Endothelial cell (in vitro differentiated cells): ENCODE measurements at regions not wholly inside any gene's neighbourhood (a gene's known extent, or its start where the extent isn't known, plus 50 kb on each side); places are given as distances from the start of the nearest gene placed in this dataset.

Experiments used
- DNase-seq: peaks from one replicate; pipeline ENCODE4 v3.0.0; 2021; ENCODE audit warnings: low spot score
- H3K27ac Mint-ChIP-seq: one replicate; pipeline ENCODE4 v1.8.0; 2021; ENCODE audit warnings: mixed read lengths, inconsistent platforms; ENCODE audit not compliant: unreplicated experiment
- H3K27me3 Mint-ChIP-seq: one replicate; pipeline ENCODE4 v1.8.0; 2021; ENCODE audit warnings: mild to moderate bottlenecking, moderate library complexity, mixed read lengths, inconsistent platforms; ENCODE audit not compliant: unreplicated experiment
- H3K36me3 Mint-ChIP-seq: one replicate; pipeline ENCODE4 v1.8.0; 2021; ENCODE audit warnings: mild to moderate bottlenecking, low read depth, mixed read lengths, inconsistent platforms; ENCODE audit not compliant: unreplicated experiment
- H3K4me1 Mint-ChIP-seq: one replicate; pipeline ENCODE4 v1.8.0; 2021; ENCODE audit warnings: mild to moderate bottlenecking, mixed read lengths, inconsistent platforms; ENCODE audit not compliant: unreplicated experiment
- H3K4me3 Mint-ChIP-seq: one replicate; pipeline ENCODE4 v1.8.0; 2021; ENCODE audit warnings: mild to moderate bottlenecking, mixed read lengths, inconsistent platforms; ENCODE audit not compliant: unreplicated experiment
- H3K9me3 Mint-ChIP-seq: one replicate; pipeline ENCODE4 v1.8.0; 2021; ENCODE audit warnings: mixed read lengths, inconsistent platforms; ENCODE audit not compliant: unreplicated experiment
- TF ChIP-seq, protein P1 (sequence below): fragments of 200-600 bp; sonication (generic); IDR thresholded peaks from one replicate; pipeline ENCODE4 v1.5.0; 2021; ENCODE audit warnings: antibody characterized with exemption; ENCODE audit not compliant: unreplicated experiment

- Mint-ChIP-seq H3K27ac (no peak overlapping the region), H3K4me1 (no peaks in the 10 kb centered on the region), H3K27me3 (peaks cover 29% of the 10 kb centered on the region), H3K4me3 (no peak overlapping the region), H3K9me3 (peaks cover 36% of the 10 kb centered on the region), H3K36me3 (peaks cover 35% of the 10 kb centered on the region)
- no peak for DNase-seq
- TF ChIP-seq, protein P1, sequence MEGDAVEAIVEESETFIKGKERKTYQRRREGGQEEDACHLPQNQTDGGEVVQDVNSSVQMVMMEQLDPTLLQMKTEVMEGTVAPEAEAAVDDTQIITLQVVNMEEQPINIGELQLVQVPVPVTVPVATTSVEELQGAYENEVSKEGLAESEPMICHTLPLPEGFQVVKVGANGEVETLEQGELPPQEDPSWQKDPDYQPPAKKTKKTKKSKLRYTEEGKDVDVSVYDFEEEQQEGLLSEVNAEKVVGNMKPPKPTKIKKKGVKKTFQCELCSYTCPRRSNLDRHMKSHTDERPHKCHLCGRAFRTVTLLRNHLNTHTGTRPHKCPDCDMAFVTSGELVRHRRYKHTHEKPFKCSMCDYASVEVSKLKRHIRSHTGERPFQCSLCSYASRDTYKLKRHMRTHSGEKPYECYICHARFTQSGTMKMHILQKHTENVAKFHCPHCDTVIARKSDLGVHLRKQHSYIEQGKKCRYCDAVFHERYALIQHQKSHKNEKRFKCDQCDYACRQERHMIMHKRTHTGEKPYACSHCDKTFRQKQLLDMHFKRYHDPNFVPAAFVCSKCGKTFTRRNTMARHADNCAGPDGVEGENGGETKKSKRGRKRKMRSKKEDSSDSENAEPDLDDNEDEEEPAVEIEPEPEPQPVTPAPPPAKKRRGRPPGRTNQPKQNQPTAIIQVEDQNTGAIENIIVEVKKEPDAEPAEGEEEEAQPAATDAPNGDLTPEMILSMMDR = no peak
These were observed 521.9 kb downstream of the TBC1D22A start for GRCh38 chr22:47284360-47284759.

DNA sequence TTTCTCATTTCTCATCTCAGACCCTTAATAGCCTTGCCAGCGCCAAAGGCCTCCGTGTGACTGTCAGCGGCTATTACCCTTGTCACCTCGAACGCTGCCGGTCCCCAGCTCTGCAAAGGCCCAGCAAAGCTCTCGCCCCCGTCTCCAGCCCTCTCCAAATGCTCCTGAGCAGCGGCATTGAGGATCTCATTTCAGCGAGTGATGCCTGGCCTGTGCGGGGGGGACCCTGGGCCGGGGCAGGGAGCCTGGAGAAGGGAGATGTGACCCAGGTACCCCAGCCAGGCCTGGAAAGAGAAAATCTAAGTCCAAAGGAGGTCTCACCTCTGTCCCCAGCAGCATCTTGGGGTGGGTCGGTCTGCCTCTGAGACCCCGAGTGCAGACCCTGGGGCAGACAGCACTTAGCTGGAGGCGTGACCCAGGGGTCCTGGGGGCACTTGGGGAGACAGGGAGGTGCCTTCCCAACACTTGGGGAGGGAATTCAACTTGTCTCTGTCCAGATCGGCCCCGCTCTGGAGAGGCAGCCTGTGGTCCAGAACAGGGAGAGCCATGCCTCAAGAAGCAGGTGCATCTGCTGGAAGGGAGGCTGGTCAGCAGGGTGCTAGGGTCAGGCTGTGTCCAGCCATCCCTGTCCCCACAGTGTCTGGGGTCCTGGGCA, 521.3 kb downstream of the TBC1D22A start:
- H3K4me1 Mint-ChIP-seq = no peaks in the 10 kb centered on the region
- H3K9me3 Mint-ChIP-seq = peaks cover 37% of the 10 kb centered on the region

GRCh38 chr22:47282851-47283250, 520.4 kb downstream of the TBC1D22A start:
- H3K9me3 Mint-ChIP-seq = peaks cover 39% of the 10 kb centered on the region

More for the DNA sequence above, 521.3 kb downstream of the TBC1D22A start:
- TF ChIP-seq, protein P1 = no peak
- H3K27me3 Mint-ChIP-seq = peaks cover 29% of the 10 kb centered on the region
- DNase-seq = no peak
- no peak overlapping the region for H3K4me3 Mint-ChIP-seq
- no peak overlapping the region for H3K27ac Mint-ChIP-seq
- peaks cover 35% of the 10 kb centered on the region for H3K36me3 Mint-ChIP-seq

GRCh38 chr22:47282366-47282765, 519.9 kb downstream of the TBC1D22A start:
- H3K27ac Mint-ChIP-seq = no peak overlapping the region
- peaks cover 35% of the 10 kb centered on the region for H3K36me3 Mint-ChIP-seq
- H3K9me3 Mint-ChIP-seq = peaks cover 41% of the 10 kb centered on the region
- TF ChIP-seq, protein P1 = no peak
- H3K27me3 Mint-ChIP-seq = peaks cover 22% of the 10 kb centered on the region
- H3K4me3 Mint-ChIP-seq = no peak overlapping the region
- DNase-seq = no peak
- no peaks in the 10 kb centered on the region for H3K4me1 Mint-ChIP-seq

More at GRCh38 chr22:47282851-47283250, 520.4 kb downstream of the TBC1D22A start:
- H3K36me3 Mint-ChIP-seq = peaks cover 35% of the 10 kb centered on the region
- TF ChIP-seq, protein P1 = no peak
- no peaks in the 10 kb centered on the region for H3K4me1 Mint-ChIP-seq
- no peak overlapping the region for H3K27ac Mint-ChIP-seq
- no peak for DNase-seq
- H3K27me3 Mint-ChIP-seq = peaks cover 25% of the 10 kb centered on the region
- H3K4me3 Mint-ChIP-seq = no peak overlapping the region
